HG02870 (cell line): ENCODE measurements at regions not wholly inside any gene's neighbourhood (a gene's known extent, or its start where the extent isn't known, plus 50 kb on each side); places are given as distances from the start of the nearest gene placed in this dataset.
A peak's percentile ranks its signal among the peaks of the same experiment; 100 is the strongest.

Experiments used
- ATAC-seq: cut with Tn5 transposase; IDR thresholded peaks from one replicate; pipeline ENCODE4 v1.9.1; 2021; ENCODE audit warnings: mild to moderate bottlenecking, moderate library complexity; ENCODE audit not compliant: unreplicated experiment

DNA sequence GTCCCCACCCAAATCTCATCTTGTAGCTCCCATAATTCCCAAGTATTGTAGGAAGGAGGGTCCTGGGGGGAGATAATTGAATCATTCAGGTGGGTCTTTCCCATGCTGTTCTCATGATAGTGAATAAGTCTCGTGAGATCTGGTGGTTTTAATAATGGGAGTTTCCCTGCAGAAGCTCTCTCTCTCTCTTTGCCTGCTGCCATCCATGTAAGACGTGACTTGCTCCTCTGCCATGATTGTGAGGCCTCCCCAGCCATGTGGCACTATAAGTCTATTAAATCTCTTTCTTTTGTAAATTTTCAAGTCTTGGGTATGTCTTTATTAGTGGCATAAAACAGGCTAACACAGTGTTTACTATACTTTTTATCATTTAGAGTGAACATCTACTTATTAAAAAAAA is 338.8 kb downstream of the ANKRD7 start:
- no peak for ATAC-seq

DNA sequence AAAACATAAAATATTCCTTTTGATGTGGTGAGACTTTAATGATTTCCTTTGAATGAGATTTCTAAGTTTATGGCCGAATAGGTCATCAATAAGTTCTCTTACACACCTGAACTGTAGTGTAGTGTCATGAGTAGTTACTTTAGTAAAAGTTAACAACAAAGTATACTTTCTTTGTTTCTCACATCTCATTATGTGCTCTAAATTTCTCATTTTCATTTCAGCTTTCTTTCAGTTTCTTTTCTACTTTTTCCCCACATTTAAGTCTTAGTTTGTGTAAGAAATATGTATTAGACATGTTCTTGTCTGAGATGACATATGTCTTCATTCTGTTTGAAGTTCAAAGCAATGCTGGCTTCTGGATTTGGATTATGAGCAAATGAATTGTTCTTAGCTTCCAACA is 348.1 kb downstream of the ANKRD7 start:
- ATAC-seq = no peak

DNA sequence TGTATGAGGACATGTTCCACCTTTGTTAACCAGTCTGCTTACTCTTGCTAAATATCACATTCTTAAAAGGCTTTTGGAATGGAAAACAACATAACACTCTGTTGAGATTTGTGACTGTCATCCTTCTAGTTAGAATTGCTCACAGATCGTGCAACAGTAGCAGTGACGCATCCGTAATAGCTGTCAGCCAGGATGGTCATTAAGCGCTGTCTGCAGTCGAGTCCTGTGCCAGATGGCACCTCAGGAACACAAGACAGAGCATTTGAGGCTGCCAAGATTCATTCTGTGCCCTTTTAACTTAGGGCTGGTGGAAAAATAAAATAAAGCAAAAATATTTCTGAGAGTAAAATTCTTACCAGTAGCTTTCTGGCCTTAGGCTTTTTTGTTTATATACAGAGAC is 348.6 kb downstream of the ANKRD7 start:
- no peak for ATAC-seq

DNA sequence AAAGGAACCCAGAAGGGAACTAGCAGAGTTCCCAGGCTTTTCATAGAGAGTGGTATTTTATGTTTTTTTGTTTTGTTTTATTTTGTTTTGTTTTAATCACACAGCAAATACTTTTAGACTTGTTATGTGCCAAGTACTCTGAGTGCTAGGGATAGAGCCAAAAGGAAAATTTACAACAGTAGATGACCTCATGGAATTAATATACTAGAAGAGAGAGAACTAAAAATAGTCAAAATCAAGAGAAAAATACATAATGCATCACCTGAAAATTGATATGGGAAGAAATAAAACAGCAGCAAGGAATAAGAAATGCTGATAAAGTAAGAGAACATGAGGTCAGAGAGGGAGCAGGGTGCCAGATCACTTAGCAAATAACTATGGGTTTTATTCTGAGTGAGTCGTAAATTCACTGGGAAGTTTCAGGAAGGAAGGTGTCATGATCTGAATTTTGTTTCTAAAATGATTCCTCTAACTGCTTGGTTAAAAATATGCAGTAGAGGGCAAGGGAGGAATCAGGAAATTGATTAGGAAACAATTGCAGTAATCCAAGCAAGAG is 351.0 kb downstream of the ANKRD7 start:
- ATAC-seq = no peak

DNA sequence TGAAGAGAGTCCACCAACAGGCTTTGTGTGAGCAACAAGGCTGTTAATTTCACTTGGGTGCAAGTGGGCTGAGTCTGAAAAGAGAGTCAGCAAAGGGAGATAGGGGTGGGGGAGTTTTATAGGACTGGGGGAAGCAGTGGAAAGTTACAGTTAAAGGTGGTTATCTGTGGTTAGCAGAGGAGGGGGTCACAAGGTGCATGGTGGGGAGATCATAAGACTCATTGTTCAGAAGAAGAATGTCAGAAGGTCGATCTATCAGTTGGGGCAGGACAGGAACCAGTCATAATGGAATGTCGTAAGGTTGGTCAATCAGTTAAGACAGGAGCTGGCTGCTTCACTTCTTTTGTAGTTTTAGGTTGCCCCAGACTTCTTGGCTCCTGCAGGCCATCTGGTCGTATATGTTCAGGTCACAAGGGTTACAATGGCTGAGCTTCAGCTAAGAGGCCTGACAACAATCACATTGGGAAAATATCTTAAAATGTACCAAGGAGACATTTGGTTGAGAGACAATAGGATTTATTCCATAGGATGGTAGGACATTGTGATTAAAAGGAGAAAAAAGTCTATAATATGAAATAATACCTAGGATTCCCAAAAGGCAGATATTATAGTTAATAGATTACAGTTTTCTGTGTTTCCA is 356.4 kb downstream of the ANKRD7 start:
- no peak for ATAC-seq

DNA sequence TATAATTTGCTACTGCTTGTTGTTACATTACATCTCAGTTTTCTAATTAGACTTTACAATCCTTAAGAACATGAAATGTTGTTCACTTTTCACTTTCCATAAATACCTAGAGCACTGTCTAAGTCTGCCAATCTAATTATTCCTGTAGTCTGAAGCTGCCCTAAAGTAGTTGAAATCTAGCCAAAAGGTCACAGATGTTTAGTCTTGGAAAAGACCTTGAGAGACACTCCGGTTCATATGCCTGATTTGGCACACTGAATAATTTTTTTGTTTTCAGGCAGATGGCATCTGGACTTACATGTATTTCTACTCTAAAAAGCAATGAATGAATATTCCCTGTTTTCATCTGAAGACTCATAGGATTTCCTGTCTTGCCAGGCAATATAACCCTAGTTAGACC is 359.1 kb downstream of the ANKRD7 start:
- ATAC-seq = no peak

DNA sequence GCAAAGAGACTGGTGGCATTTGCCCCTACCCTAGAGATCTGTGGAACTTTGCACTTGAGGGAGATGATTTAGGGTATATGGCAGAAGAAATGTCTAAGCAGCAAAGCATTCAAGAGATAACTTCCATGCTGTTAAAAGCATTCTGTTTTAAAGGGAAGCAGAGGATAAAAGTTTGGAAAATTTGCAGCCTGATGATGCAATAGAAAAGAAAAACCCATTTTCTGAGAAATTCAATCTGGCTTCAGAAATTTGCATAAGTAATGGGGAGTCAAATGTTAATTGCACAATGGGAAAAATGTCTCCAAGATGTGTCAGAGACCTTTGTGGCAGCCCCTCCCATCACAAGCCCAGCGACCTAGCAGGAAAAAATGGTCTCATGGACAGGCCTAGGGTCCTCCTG is 361.7 kb downstream of the ANKRD7 start:
- no peak for ATAC-seq

DNA sequence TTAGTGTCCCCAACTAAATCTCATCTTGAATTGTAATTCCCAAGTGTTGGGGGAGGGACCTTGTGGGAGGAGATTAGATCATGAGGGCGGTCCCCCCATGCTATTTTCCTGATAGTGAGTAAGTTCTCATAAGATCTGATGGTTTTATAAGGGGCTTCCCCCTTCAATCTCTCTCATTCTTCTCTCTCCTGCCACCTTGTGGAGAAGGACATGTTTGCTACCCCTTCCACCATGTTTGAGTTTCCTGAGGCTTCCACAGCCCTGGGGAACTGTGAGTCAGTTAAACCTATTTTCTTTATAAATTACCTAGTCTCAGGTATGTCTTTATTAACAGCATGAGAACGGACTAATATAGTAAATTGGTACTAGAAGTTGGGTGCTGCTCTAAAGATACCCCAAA is 365.6 kb downstream of the ANKRD7 start:
- peak; percentile 92 for ATAC-seq

DNA sequence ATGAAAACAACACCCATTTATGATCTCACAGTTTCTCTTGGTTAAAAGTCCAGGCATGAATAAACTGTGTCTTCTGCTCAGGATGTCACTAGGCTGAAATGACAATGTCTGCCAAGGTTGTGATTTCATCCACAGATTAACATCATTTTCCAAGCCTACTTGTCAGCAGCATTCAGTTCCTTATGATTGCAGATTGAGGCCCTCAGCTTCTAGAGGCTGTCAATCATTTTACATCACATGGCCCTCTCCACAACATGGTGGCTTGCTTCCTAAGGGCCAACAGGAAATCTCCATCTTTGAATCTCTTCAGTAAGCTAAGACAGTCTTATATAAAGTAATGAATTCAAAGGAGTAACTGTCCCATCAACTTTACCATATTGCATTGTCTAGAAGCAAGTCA is 377.6 kb downstream of the ANKRD7 start:
- ATAC-seq = no peak

DNA sequence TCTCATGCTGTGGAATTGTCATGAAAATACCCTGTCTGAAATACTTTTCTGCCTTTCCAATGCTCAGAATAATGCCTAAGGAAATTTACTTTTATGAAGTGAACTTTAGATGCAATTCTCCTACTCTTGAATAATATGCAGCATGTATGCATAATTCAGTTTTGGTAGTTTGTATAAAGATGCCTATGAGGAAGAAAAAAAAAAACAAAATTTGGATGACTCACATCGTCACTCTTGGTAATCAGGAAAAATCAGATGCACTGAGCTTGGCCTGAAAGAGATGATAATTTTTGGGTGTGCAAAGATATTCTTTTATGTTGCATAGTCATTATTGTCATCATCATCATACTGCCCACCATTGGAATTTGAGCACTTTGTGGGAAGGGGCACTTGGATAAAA is 382.1 kb downstream of the ANKRD7 start:
- no peak for ATAC-seq

DNA sequence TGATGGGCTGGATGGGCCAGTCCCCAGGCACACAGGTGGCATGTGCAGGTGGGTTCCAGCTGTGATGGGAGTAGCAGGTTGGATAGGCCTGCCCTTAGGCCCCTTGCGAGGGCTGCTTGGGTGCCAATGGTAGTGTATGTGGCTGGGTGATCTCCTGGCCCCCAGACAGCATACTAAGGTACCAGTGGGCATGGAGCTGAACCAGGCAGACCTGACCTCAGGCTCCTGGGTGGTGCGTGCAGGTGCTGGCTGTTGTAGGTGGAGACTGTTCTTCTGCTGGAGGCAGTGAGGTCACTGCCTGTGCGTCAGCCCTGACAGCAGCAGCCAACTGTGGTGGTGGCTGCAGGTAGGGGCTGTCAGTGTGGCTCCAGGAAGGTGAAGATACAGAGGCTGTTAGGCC is 384.7 kb downstream of the ANKRD7 start:
- ATAC-seq = no peak

DNA sequence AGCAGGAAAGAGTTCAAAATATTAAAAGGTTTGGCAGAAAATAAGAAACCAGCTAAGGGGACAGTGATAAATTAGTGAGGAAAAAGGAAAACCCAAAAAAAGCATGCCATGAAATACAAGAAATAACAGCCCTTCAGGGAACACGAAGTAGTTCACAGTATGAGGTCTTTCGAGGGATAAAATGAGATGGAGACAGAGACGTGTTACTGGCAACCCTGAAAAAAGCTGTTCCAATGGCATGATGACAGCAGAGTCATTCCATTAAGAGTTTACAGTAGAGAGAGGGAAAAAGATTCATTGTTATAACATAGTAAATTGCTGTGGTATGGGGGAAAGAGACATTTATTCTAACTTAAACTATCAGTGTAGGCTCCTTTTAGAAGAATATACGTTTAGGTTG is 391.2 kb downstream of the ANKRD7 start:
- no peak for ATAC-seq

DNA sequence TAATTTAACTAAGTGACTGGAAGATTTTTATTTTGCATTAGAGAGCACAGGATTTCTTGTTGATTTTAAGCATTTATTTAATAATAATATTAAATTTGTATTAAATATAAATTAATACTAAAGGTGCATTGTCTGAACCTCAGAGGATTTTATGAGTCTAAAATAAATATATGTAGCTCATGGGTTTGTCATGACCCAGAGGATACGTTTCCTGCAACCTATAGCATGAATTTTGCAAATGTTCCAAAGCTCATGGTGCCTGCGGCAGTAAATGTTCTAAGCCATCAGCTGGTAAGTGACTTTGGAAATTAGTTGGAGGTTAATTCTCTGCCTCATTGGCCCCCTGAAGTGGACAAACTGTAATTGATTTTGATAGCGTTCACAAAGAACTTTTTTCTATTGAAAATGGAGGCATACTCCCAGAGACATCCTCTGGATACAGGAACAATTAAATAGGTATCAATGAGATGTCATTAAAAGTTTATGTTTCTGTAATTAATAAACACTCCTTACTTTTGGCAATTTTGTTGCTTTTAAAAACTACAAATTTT is 397.4 kb downstream of the ANKRD7 start:
- ATAC-seq = no peak

DNA sequence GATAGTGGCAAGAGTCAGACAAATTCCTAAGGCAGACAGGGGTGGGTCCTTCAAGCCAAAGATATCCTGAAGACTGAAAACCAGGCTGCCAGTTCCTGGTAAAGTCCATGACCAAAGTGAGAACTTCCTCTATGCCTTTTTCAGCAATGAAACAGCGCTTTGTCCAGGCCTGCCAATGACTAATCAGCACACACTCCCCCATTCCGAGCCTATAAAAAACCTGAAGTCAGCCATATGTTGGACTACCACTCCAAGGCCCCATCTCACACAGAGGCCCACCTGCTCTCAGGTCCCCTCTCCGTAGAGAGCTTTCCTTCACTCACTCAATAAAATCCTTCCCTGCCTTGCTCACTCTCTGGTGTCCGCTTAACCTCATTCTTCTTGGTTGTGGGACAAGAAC is 402.2 kb downstream of the ANKRD7 start:
- no peak for ATAC-seq

DNA sequence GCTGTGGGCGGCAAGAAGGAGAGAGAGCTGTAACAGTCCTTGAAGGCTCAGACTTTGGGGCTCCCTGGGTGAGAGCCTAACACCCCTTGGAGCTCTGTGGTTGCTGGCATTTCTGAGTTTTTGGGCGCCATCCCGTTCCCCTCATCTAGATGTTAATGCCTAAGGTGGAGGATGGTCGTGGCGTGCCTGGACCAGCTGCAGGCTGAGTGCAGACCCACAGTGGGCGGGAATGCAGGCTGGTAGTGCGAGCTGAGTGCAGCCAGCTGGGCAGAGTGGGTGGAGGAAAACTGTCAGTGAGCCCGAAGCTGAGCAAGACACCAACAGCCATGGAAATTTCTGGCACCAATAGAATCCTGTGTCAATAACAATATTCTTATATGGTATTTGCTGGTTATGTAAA is 403.0 kb downstream of the ANKRD7 start:
- no peak for ATAC-seq

DNA sequence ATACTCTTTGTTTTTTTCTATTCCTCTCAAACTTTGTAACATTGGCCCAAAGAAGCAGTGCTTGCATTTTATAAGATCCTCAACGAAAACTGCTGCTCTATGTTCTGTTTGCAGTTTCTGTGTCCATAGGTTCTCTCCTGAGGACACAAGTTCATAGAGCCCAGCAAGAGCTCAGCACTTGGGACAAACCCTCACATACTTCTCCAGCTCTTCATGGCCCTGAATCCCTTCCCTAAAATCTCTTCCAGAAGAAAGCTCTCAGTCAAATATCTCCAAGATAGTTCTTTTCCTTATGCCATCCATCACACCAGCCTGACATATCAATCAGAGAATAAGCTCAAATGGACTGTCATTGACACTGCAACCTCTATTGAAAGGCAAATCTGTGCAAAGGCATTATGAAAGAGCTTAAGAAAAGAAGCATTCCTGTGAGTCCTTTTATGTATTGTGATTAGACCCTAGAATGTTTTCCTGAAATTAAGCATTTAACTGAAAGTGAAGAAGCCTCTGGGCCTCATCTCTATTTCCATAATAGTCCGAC is 405.5 kb downstream of the ANKRD7 start:
- ATAC-seq = no peak

DNA sequence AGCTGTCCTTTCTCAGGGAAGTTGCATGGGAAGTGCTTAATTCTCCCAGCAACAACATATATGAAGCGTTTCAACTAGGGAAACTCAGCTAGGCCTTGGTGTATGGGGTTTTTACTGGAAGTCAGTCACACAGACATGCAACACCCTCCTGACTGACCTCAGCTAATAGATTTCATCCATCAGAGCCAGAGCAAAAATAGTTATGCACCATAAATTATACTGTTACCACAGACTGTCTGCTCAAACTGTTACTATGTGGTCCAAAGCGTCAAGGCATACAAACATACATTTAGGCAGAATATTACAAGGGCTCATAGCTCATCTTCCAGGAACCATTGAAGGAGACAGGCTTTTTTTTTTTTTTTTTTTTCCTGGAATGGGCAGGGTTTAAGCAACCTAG is 417.9 kb downstream of the ANKRD7 start:
- ATAC-seq = no peak

DNA sequence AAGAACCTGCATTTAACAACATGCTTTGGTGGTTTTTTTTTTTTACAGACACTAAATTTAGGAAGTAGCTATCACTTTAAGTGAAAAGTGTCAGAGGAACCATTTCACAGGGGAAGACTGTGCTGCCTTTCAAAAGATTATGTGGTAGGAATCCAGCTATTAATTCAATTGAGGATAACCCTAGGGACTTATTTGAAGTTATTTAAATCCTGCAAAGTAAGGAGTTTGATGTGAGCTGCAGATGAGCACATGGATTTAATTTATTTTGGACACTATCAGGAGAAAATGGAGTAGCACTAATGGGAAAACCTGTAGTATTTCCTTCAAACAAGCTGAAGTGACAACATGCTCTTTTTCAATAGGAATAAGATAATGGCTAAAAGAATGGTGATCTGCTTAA is 419.8 kb downstream of the ANKRD7 start:
- ATAC-seq = no peak

DNA sequence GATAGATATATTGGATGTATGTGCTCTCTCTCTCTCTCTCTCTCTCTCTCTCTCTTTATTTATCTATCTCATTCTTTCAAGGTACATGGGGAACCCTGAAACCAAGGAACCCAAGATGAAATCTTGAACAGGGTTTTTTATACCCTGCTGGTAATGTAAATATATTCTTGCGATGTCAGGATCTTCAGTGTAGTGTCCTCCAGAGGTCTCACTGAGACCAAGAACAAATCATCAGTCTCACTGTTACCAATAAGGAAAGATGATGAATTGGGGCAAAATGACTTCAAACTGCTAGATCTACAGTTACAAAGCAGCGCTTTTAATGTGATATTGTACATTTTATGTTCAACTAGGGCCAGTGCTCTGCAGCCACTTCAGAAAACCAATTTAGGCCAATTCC is 423.5 kb downstream of the ANKRD7 start:
- no peak for ATAC-seq

DNA sequence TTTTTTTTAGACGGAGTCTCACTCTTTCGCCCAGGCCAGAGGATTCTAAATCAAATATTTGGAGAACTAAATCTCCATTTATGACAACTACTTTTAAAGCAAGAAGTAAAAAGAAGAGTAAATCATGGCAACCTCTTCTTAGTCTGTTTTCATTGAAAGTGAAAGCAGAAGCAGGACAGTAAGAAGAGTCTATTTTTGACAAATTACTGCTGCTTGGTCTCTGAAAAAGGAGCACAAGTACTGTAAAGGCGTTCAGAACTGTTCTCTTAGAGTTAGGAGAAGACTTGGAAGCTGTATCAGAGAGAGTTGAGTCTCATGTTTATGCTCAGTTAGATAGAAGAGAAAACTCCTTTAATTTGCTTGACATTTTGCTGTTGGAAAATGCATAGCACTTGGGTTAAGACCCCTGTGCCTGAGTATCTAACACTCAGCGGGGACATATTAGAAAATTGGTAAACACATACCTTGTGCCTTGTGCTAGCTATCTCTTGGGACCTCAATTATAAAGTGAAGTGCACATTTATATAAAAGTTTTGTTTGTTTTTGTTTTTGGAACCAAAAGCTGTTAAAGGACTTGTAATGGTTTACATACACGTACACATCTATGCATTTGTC is 433.0 kb downstream of the ANKRD7 start:
- peak; percentile 94 for ATAC-seq

DNA sequence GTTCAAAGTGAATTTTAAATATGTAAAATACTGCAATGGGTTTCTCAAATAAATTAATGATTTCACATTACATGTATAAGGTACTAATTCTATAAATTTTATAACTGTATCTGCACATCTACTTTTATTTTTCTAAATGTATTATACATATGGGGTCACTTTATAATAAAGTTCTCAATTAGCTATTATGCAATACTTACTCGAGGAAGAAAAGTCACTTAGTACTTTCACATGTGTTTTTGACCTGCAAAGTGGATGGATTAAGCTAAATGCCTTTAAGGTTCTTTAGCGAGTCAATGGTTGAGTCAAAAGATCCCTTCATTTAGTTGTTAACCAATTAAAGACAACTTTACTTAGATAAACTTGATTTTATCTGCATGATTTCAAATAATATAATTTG is 437.8 kb downstream of the ANKRD7 start:
- ATAC-seq = no peak

DNA sequence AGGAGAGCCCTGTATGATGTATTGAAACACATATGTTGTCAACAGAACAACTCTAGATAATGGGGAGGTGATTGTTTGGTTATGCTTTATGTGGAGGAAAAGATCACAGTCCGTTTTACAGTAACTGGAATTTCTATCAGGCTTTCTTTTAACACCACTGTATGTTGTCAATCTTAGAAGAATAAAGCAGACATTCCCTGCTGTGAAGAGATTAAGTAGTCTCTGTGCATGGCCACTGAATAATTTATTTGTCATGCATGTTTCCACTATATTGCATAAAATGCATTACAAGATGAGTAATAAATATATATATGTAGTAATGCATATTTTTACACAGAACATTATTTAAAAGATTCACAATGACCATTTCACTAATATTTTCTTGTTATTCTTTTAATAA is 440.0 kb downstream of the ANKRD7 start:
- ATAC-seq = no peak
